B cell (primary cell): ENCODE measurements at regions not wholly inside any gene's neighbourhood (a gene's known extent, or its start where the extent isn't known, plus 50 kb on each side); places are given as distances from the start of the nearest gene placed in this dataset.

Source experiments
- EZH2 ChIP-seq: IDR thresholded peaks from 2 replicates; pipeline ENCODE4 v1.6.1; 2012; ENCODE audit warnings: borderline replicate concordance, low read depth, mild to moderate bottlenecking, moderate library complexity, low read length; ENCODE audit not compliant: insufficient read depth, poor library complexity, severe bottlenecking
- TF ChIP-seq, protein P1 (sequence below): fragments of 200-600 bp; IDR thresholded peaks from one replicate; pipeline ENCODE4 v1.8.0; 2022; ENCODE audit warnings: antibody characterized with exemption, mild to moderate bottlenecking

DNA sequence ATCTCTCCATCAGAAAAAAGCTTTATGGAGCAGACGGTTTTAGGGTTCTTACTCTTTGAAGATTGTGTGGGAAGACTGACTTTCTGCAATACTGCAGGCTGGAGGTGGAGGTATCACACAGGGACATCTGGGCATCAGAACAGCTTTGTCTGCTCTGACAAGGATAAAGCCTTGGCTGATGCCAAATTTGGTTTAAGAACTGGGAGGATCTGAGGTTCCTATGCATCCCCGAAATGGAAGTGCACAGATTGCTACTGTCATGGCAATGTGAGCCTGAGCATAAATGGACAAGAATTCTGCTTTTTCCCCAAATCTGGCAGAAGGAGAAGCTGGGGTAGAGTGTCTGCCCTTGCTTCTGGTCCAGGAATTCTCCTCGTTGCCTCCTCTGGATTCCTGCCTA lies 424.3 kb downstream of the SLC4A3 start:
- TF ChIP-seq, protein P1, sequence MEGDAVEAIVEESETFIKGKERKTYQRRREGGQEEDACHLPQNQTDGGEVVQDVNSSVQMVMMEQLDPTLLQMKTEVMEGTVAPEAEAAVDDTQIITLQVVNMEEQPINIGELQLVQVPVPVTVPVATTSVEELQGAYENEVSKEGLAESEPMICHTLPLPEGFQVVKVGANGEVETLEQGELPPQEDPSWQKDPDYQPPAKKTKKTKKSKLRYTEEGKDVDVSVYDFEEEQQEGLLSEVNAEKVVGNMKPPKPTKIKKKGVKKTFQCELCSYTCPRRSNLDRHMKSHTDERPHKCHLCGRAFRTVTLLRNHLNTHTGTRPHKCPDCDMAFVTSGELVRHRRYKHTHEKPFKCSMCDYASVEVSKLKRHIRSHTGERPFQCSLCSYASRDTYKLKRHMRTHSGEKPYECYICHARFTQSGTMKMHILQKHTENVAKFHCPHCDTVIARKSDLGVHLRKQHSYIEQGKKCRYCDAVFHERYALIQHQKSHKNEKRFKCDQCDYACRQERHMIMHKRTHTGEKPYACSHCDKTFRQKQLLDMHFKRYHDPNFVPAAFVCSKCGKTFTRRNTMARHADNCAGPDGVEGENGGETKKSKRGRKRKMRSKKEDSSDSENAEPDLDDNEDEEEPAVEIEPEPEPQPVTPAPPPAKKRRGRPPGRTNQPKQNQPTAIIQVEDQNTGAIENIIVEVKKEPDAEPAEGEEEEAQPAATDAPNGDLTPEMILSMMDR = no peak
- no peak for TF ChIP-seq EZH2
